HCEC 1CT (cell line): ENCODE measurements at regions not wholly inside any gene's neighbourhood (a gene's known extent, or its start where the extent isn't known, plus 50 kb on each side); places are given as distances from the start of the nearest gene placed in this dataset.
A peak's percentile ranks its signal among the peaks of the same experiment; 100 is the strongest.

Experiments
- DNase-seq: peaks from one replicate; pipeline ENCODE4 v3.0.0-alpha.2; 2017

DNA sequence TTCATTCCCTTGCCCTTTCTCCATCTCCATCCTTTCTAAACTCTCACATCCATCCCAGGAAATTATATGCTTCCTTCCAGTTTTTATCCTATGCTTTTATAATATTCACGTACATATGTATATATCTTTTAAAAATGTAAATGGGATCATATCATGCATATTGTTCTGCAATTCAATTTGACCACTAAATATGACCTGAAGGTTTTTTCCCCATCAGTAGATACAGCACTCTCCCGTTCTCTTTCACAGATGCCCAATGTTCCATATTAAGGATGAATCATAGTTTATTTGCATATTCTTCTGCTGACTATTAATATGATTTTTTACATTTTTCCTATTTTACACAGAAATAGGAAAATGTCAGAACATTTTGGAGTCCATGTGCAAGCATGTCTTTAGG lies 213.3 kb upstream of the PARD3B start:
- no peak for DNase-seq

DNA sequence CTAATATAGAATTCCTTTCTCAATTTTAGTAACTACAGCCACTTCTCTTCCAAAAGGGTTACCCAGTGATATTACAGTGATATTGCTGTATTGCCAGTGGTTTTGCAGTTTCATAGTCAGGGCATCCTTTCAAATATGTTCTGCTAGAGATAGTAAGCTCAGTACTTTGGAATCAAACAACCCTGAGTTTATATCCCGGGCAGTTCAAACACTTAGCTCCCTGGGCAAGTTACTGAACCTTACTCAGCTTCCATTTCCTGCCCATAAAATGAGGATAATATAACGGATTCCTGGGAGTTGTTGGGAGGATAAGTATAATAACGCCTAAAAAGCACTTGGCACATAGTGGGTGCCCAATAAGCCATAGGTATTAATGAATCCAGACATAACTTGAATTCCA lies 212.6 kb upstream of the PARD3B start:
- DNase-seq = no peak

DNA sequence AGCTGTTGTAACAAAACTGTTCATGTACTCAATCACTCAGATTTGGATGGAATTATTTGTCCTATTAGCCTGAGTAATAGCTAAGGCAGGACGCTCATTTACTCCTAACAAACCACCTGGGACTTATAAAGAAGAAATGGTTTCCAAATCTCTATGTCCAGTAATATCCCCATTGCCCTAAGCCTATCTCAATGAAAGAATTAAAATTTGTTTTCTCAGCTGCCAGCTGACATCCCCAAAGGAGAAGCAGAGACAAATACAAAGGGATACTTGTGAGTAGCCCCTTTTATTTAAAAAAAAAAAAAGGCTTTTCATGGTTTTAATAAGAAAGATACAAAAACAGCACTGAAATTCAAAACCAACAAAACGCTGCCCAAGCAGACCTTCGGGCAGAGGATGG lies 211.4 kb upstream of the PARD3B start:
- no peak for DNase-seq

DNA sequence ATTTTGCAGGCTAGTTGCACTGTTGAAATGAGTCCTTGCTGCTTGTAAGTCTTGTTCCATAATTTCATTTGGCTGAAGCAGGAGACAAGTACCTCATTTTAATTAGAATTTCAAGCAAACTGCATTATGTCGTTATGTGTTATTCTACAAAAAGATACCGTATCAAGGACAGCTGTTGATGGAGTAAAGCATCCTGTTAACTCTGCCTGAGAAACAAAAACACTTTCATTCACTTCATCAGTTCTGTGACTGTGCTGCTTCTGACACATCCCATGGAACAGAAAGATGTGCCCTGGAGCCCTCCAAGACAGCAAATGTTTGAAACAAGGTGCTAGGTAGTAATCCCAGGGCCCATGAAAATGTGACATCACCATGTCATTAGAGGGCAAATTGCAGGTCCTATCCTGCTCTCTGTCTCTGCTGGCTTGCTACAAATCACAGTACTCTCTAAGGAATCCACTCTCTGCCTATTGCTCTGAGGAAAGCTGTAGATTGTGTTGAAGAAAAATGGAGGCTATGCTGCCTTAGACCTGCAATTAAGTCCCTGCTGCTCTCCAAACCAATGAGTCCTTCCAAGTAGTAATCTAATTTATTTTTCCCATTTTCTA lies 209.7 kb upstream of the PARD3B start:
- no peak for DNase-seq

DNA sequence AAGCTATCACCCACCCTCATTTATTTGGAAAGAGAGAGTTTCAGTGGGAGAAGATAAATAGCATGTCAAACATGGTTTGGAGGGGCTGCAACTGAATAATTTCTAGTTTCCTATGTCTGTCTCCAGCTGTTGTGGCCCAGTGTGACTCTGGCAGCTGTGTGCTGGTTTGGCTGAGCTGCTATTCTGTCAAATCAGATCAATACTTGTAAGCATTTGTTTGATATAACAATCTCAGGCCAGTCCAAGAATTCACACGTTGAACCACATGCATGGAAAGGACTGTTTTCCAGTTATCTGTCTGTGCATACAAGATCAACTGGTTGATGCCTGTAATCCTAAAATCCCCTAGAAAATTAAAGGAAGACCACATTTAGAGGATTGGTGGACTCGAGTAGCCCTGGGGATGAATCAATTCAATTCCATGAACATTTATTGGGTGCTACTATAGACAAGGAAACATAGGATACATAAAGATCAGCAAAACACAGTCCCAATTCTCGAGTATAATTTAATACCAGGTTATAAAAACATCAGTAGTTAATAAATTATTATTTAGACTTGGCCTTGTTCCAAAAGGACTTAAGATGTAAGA lies 209.0 kb upstream of the PARD3B start:
- DNase-seq = no peak

DNA sequence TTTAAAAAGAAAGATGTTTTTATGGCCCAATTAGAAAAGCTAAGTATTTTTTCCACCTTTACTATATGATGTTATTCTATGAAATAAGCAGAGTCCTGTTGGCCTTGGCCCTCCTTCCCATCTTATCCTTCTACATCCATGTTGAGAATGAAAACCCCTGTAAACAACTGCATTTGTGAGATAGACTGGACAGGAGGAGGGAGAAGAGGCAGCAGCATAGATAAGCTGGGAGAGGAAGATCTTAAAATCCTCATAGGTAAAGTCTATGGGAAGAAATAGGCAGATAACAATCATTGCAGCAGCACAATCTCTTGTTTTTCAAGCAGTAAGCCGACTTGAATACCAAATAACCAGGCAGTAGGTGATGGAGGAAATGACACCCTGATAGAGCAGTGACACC lies 207.6 kb upstream of the PARD3B start:
- no peak for DNase-seq

DNA sequence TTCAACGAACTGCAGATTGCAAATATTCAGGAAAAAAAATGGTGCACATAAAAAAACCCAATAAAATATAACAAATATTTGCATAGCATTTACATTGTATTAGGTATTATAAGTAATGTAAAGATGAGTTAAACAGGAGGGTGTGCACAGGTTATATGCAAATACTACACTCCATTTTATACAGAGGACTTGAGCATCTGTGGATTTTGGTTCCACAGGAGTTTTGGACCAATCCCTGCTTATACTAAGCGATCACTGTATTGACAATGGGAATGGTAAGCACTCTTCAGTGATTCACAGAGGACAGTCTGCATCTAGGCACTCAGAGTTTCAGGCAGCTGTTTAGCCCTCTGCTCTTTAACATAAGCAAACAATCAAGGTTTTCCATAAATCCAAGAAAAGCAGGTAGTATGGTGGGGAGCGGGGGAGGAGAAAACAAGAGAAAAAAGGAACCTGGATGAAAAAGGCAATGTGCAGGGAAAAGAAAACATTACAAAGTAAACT lies 206.0 kb upstream of the PARD3B start:
- no peak for DNase-seq

DNA sequence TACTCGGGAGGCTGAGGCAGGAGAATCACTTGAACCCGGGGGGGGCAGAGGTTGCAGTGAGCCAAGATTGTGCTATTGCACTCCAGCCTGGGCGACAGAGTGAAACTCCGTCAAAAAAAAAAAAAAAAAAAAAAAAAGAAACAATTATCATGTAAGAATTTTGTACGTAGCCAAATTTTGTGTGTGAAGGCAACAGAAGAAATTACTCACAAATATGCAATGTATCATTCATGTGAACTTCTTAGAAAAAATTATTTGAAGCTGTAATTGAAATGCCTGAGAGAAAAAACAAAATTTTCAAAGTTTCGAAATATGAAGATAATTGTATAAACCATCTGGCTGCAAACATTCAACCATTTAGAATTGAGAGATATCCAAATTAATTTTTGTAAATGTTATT lies 204.8 kb upstream of the PARD3B start:
- DNase-seq = peak; percentile 23

DNA sequence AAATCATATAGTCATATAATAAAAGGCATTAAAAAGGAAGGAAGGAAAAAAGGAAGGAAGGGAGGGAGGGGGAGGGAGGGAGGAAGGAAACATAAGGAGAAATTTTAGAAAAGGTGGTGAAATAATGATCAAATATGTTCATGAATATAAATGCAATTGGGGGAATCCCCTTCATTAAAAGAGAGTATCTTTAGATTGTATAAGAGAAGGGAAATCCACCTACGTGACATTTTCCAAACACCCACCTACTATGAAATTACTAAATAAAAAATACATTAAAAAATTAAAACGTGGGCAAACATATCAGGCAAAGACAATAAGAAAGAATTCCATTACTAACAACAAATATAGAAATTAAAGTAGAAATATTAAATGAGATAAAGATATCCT lies 203.4 kb upstream of the PARD3B start:
- DNase-seq = no peak

DNA sequence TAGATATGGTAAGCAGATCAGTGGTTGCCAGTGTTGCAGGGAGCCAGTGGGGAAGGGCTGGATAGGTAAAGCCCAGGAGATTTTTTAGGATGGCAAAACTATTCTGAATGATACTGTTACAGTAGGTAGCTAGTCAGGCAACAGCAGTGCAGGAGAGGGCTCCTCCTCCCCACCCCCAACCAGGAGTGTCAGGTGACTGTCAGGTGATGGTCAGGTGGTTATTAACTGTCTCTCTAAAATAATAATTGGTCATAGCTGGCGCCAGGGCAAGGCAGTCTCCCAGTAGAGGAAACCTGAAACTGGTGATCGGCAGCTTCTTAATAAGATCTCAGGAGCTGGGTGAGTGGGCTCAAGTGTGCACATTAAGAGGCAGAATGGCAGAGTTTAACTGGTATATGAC lies 201.6 kb upstream of the PARD3B start:
- DNase-seq = no peak

DNA sequence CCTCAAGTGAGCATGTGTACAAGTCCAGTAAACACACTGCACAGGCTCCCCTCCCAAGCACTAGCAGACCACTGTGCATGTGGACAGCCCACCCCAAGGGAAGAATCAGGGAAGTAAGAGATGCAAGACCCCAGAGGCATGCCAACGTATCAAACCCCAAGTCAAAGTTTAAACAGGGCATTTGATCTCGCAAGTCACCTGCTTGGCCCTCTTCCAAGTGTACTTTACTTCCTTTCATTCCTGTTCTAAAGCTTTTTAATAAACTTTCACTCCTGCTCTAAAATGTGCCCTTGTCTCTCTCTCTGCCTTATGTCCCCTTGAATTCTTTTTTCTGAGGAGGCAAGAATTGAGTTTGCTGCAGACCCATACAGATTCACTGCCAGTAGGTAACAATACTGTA lies 201.2 kb upstream of the PARD3B start:
- DNase-seq = no peak

DNA sequence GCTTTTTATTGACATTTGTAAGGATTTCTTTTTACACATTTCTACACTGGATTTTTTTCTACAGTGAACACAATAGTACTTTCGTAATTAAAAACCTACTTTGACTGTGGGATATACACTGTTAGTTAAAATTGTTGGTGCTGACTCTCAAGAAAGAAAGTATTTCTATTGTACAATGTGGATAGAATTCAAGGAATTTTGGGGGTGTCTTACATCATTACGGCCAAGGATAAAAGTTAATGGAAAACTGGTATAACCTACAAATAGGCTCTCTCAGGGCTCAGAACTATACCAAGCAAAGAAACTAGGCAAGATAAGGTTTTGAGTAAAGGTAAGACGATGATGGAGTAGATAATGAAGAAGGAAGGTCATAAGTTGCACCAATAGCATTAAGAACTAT lies 198.4 kb upstream of the PARD3B start:
- no peak for DNase-seq

DNA sequence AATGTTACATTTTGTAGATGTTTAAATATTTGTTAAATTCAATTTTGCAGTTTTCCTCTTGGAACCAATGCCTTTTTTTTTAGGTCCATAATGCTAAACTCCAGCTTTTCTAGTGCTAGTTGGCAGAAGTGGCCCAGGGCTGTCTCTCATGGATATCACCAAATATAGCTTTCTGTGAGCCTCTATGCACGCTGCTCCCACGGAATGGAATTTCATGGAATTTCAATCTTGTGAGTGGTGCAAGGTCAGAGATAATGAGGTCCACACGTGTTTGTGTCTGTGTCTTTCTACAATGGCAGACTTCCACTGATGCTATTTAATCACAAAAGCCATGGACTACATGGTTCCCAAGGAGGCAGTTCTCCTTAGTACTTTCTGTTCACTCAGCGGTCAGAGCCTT lies 191.5 kb upstream of the PARD3B start:
- DNase-seq = no peak

DNA sequence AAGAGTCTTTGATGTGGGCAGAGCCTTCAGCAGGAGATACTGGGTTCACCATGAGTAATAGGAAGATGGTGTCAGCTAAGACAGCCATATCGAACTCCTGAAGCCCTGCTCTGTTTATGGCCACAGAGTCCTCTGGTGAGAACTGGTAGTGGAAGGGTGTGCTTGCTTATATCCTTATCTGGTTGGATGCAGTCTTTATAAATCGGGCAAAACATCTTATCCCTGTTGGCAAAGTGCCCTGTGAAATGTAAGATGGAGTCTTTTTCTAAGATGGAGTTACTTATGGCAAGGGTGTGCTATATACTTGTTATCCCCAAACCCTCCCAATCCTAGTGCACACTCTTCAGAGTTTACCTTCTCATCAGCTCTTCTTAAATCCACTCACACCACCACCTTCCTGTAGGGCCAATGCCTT lies 190.8 kb upstream of the PARD3B start:
- no peak for DNase-seq

DNA sequence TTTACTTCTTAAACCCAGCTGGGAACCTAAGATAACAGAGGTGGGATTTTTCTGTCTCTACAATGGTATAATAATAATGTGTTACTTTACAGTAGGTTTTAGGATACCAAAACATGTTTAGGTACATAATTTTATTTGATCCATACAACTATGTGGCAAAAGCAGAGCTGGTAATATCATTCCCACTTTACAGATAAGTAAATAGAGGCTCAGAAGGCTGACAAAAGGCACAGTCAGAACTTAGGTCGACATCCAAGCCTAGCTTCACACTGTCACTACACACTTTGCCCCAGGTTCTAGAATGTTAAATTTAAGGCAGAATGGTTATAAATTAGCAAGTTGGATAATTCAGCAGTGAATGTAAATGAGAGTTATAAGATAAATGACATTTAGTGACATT lies 189.6 kb upstream of the PARD3B start:
- no peak for DNase-seq

DNA sequence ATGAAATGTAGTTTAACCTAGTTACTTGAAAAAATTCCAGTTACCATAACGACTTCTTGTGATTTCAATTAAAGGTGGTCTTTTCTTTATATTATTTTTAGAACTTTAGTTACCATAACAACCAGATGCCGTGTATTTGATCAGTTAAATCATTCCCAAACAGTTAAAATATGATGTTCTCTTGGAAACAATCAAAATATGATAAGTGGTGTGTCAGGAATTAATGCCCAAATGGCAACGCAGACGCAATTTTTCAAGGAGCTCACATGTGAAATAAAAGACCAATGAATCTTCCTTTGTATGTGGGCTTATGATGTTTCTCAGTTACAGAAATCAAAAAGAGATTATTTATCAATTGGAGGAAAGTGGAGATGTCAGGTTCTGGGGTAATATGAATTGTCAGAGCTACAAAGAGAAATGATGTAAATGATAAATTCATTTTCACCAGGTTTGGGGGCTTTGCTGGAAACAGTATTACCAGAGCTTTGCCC lies 189.1 kb upstream of the PARD3B start:
- DNase-seq = no peak

DNA sequence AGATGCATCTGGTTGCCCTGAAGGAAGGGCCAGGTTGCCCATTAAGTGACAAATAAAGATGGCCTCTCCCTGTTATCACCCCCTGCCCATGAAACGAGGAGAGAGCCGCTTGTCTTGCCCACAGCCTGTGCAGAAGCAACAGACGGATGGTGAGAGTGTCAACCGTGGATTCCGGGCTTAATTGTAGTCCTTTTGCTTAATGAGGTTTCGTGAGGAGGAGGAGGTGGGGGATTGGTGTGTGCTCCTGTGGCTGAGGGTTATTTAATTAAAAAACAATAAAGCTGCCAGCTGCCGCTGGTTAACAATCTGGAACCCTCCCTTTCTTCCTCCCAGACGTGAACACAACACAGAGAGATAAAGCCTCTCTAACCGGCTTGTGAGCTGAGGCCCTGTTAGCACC lies 188.0 kb upstream of the PARD3B start:
- DNase-seq = no peak

DNA sequence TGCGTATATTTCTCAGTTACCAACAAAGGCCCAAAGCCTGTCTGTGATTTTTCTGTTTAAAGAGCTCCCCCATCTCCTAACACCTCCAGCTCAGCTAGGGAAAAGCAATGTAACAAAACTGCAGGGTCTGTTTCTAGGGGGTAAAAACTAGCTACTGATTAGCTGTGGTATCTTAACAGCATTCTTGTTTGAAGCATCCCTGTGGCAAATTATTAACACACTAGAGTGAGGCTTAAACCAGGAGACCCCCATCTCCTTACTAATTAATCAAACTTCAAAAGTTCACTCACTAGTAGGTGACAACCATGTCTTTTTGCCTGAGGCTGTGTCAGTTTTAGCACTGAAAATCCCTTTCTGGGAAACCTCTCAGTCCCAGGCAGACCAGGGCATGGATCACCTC lies 186.2 kb upstream of the PARD3B start:
- DNase-seq = no peak

DNA sequence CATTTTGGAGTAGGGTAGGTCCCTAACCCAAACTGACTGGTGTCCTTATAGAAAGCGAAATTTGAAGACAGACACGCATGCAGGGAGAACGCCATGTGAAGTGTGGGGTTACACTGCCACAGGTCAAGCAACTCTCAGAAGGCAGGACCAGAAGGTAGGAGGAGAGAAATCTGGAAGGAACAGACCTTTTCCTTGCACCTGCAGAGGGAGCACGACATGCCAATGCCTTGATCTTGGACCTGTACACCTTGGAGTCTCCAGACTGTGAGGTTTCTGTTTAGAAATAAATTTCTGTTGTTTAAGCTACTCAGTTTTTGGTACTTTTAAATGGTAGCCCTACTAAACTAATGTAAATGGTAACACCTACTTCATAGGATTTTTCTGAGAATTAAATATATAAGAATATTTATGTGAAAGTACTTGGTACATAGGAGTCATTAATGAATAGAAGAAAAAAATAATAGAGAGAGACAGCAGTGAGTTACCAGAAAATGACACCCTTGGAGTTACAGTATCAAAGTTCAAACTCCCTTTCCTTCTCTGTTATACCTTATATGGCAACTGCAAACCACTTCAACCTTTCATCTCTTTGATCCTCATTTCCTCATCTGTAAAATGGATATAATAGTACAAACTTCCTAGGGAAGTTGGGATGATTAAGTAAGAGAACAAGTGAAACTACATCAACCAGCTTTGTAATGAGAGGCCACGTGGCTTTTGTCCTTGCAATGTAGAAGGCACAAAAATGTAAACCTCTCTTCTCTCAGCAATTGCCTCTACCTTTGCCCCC lies 184.9 kb upstream of the PARD3B start:
- no peak for DNase-seq

DNA sequence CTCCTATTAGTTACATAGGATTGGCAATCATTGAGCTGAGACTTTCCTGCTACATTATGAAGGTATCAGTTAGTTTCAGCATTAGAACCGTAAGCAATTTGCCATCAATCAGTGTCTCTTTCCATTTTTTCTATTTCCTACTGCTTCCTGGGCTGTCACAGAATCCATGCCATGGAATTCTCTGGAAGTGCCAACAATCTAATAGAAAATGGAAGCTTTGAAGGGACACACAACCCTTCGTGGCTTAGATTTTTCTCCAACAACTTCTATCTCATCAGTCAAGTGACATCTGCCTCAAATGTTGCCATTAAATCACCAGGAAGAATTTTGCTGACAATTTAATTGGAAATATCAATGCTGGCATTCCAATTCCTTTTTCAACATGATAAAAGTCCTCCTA lies 183.5 kb upstream of the PARD3B start:
- no peak for DNase-seq

DNA sequence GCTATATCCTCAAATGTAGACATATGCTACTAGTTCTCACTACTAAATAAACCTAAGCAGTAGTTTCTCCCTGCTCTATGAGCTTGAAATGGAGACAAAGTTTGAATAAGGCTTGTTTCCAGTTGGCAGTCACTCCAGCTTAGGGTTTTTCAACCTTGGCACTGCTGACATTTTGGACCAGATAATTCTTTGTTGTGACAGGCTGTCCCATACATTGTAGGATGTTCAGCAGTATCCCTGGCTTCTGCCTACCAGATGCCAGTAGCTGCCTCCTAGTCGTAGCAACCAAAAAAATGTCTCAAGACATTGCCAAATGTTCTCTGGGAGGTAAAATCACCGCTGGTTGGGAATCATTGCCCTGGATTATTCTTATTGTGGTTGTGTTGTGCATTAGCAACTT lies 182.7 kb upstream of the PARD3B start:
- DNase-seq = no peak

DNA sequence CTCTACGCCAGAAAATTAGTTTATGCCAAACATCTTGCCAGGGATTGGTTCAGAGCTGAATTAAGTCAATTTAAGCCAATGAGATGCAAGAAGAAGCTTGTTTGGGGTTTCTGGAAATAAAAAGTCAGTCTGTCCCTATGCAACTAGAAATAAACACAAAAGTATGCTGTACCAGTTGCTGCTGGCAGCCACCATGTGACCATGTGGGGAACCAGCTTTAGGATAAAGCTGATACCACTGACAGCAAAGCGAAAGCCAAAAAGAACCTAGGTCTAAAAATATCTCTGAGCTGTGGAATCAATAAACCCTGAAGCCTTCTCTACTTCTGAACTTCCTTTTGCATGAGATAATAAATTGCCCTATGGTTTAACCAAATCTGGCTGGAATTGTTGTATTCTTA lies 181.8 kb upstream of the PARD3B start:
- DNase-seq = no peak

DNA sequence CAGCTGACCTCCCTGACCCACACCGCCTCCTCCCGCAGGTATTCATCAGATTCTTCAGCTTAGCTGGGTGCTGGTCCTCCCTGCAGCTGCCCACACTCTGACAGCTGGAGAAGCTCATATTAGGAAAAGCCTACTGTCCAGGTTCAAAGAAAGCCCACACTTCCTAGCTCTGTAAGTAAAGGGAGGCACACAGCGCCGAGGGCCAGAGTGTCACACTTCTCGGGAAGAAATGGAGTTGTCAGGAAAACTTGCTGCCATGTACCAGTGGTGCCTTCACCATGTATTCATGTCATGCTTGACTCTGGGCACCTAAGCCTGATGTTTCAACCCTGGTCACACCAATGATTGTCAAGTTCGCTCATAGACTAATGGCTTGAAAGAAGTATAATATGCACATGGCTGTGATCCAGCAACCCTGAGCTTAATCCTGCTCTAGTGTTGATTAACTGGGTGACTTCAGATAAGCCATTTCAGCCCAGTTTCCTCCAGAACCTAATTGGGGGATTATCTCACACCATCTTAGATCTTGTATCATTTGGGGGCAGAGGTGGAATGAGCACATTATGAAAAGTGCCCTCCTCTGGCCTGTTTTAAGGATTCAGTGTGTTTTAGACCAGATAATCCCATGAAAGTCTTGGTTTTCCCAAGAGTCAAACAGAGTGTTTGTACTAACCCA lies 180.3 kb upstream of the PARD3B start:
- DNase-seq = no peak

DNA sequence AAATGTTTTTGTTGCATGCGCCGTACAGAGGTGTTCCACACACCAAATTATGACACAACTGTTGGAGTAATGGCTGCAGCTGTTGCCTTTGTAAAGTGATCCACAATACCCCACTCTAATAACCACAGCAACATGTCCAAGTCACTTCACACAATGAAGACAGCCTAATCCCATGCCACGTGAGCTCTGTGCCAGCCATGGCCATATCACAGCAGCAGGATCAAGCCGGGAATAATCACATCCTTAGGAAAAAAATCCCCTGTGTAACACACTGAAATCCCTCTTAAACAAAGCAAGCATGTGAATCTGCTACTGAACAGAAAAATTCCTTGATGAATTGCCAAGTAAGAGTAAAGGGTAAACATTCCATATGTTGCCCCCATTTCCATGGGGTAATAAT lies 179.5 kb upstream of the PARD3B start:
- no peak for DNase-seq
